IPS-20b (cell line): ENCODE measurements at regions not wholly inside any gene's neighbourhood (a gene's known extent, or its start where the extent isn't known, plus 50 kb on each side); places are given as distances from the start of the nearest gene placed in this dataset.
"Not testable (repeated sequence)": the region's sequence is repeated elsewhere in the genome, so short reads cannot be mapped to it uniquely, and the experiment has no call there.

Source experiments
- H3K27ac ChIP-seq: one replicate; pipeline ENCODE4 v1.5.1; 2013; ENCODE audit warnings: low read length
- H3K27me3 ChIP-seq: 2 replicates; pipeline ENCODE4 v1.6.1; 2013; ENCODE audit warnings: mild to moderate bottlenecking, low read length, inconsistent platforms; ENCODE audit not compliant: insufficient read depth
- H3K36me3 ChIP-seq: 2 replicates; pipeline ENCODE4 v1.6.1; 2013; ENCODE audit warnings: low read depth, mild to moderate bottlenecking, inconsistent platforms, low read length, moderate library complexity; ENCODE audit not compliant: insufficient read depth
- H3K4me1 ChIP-seq: 2 replicates; pipeline ENCODE4 v1.6.1; 2013; ENCODE audit warnings: mild to moderate bottlenecking, control low read depth, inconsistent platforms, low read length, moderate library complexity; ENCODE audit not compliant: insufficient read depth
- H3K4me3 ChIP-seq: 2 replicates; pipeline ENCODE4 v1.5.1; 2013; ENCODE audit warnings: mild to moderate bottlenecking, low read length, inconsistent platforms
- H3K9ac ChIP-seq: 2 replicates; pipeline ENCODE4 v1.6.1; 2013; ENCODE audit warnings: low read depth, mild to moderate bottlenecking, inconsistent platforms, low read length, moderate library complexity
- H3K9me3 ChIP-seq: 2 replicates; pipeline ENCODE4 v1.6.1; 2013; ENCODE audit warnings: mild to moderate bottlenecking, low read depth, low read length, inconsistent platforms; ENCODE audit not compliant: insufficient read depth

- Histone ChIP-seq H3K36me3 (no peaks in the 10 kb centered on the region), H3K4me3 (no peak overlapping the region), H3K4me1 (no peaks in the 10 kb centered on the region), H3K27me3 (no peaks in the 10 kb centered on the region), H3K27ac (no peak overlapping the region), H3K9me3 (no peaks in the 10 kb centered on the region), H3K9ac (no peak overlapping the region)
These were observed 104.1 kb upstream of the CASK start for GRCh38 chrX:42027367-42028000.

- Histone ChIP-seq H3K27me3 (no peaks in the 10 kb centered on the region), H3K9ac (no peak overlapping the region), H3K4me3 (no peak overlapping the region), H3K9me3 (no peaks in the 10 kb centered on the region), H3K36me3 (no peaks in the 10 kb centered on the region), H3K27ac (no peak overlapping the region), H3K4me1 (no peaks in the 10 kb centered on the region)
These were observed 102.5 kb upstream of the CASK start for GRCh38 chrX:42025861-42026260.

- H3K36me3 ChIP-seq, result no peaks in the 10 kb centered on the region
- H3K4me1 ChIP-seq, result no peaks in the 10 kb centered on the region
- H3K4me3 ChIP-seq, result no peak overlapping the region
- no peak overlapping the region for H3K27ac ChIP-seq
- no peaks in the 10 kb centered on the region for H3K27me3 ChIP-seq
- H3K9ac ChIP-seq, result no peak overlapping the region
- no peaks in the 10 kb centered on the region for H3K9me3 ChIP-seq
These were observed 99.8 kb upstream of the CASK start for GRCh38 chrX:42023122-42023521.

- Histone ChIP-seq H3K4me3 (no peak overlapping the region), H3K9me3 (no peaks in the 10 kb centered on the region), H3K4me1 (no peaks in the 10 kb centered on the region), H3K27me3 (no peaks in the 10 kb centered on the region), H3K9ac (no peak overlapping the region), H3K27ac (no peak overlapping the region), H3K36me3 (no peaks in the 10 kb centered on the region)
These were observed 98.8 kb upstream of the CASK start for GRCh38 chrX:42022158-42022557.

GRCh38 chrX:42021058-42021457 is 97.7 kb upstream of the CASK start:
- H3K27ac ChIP-seq, result no peak overlapping the region
- no peaks in the 10 kb centered on the region for H3K4me1 ChIP-seq
- H3K9ac ChIP-seq, result no peak overlapping the region
- no peaks in the 10 kb centered on the region for H3K36me3 ChIP-seq
- H3K27me3 ChIP-seq, result no peaks in the 10 kb centered on the region
- no peak overlapping the region for H3K4me3 ChIP-seq
- H3K9me3 ChIP-seq, result no peaks in the 10 kb centered on the region

- Histone ChIP-seq H3K4me3 (no peak overlapping the region), H3K9me3 (no peaks in the 10 kb centered on the region)
These were observed 96.9 kb upstream of the CASK start for GRCh38 chrX:42020225-42020624.

GRCh38 chrX:42017971-42018370 is 94.6 kb upstream of the CASK start:
- no peaks in the 10 kb centered on the region for H3K9me3 ChIP-seq
- no peak overlapping the region for H3K9ac ChIP-seq
- H3K36me3 ChIP-seq, result no peaks in the 10 kb centered on the region
- no peak overlapping the region for H3K4me3 ChIP-seq
- H3K27me3 ChIP-seq, result no peaks in the 10 kb centered on the region
- no peaks in the 10 kb centered on the region for H3K4me1 ChIP-seq
- no peak overlapping the region for H3K27ac ChIP-seq

More at GRCh38 chrX:42020225-42020624, 96.9 kb upstream of the CASK start:
- Histone ChIP-seq H3K27me3 (no peaks in the 10 kb centered on the region), H3K36me3 (no peaks in the 10 kb centered on the region), H3K4me1 (no peaks in the 10 kb centered on the region), H3K27ac (no peak overlapping the region), H3K9ac (no peak overlapping the region)

- H3K9ac ChIP-seq, result no peak overlapping the region
- no peaks in the 10 kb centered on the region for H3K4me1 ChIP-seq
- H3K27ac ChIP-seq, result no peak overlapping the region
- no peaks in the 10 kb centered on the region for H3K27me3 ChIP-seq
- no peaks in the 10 kb centered on the region for H3K36me3 ChIP-seq
- no peaks in the 10 kb centered on the region for H3K9me3 ChIP-seq
- H3K4me3 ChIP-seq, result no peak overlapping the region
These were observed 77.5 kb upstream of the CASK start for GRCh38 chrX:42000836-42001235.

GRCh38 chrX:41984628-41985027 is 61.3 kb upstream of the CASK start:
- Histone ChIP-seq H3K36me3 (no peaks in the 10 kb centered on the region), H3K9me3 (no peaks in the 10 kb centered on the region), H3K27ac (no peak overlapping the region), H3K9ac (no peak overlapping the region), H3K27me3 (no peaks in the 10 kb centered on the region), H3K4me3 (no peak overlapping the region), H3K4me1 (no peaks in the 10 kb centered on the region)

GRCh38 chrX:41982953-41983352 is 59.6 kb upstream of the CASK start:
- Histone ChIP-seq H3K9me3 (no peaks in the 10 kb centered on the region), H3K27me3 (no peaks in the 10 kb centered on the region), H3K4me3 (no peak overlapping the region), H3K4me1 (no peaks in the 10 kb centered on the region), H3K27ac (no peak overlapping the region), H3K36me3 (no peaks in the 10 kb centered on the region), H3K9ac (no peak overlapping the region)

GRCh38 chrX:41981481-41982013 is 58.2 kb upstream of the CASK start:
- no peak overlapping the region for H3K9ac ChIP-seq
- H3K4me1 ChIP-seq, result no peaks in the 10 kb centered on the region
- no peaks in the 10 kb centered on the region for H3K9me3 ChIP-seq
- no peaks in the 10 kb centered on the region for H3K36me3 ChIP-seq
- H3K27me3 ChIP-seq, result no peaks in the 10 kb centered on the region
- H3K27ac ChIP-seq, result no peak overlapping the region
- H3K4me3 ChIP-seq, result no peak overlapping the region

GRCh38 chrX:41974677-41975076 is 51.3 kb upstream of the CASK start:
- not testable (repeated sequence) for H3K27me3 ChIP-seq, H3K4me1 ChIP-seq, H3K9me3 ChIP-seq, H3K4me3 ChIP-seq, H3K9ac ChIP-seq, H3K36me3 ChIP-seq, H3K27ac ChIP-seq
